Neural cell (in vitro differentiated cells): ENCODE measurements at regions not wholly inside any gene's neighbourhood (a gene's known extent, or its start where the extent isn't known, plus 50 kb on each side); places are given as distances from the start of the nearest gene placed in this dataset.

Source experiments
- H2AFZ ChIP-seq: fragments of 200-600, 300-800 bp; sonication (generic), shearing (Covaris generic); 2 replicates; pipeline ENCODE4 v1.6.0; 2014; ENCODE audit warnings: low read depth, mild to moderate bottlenecking, antibody characterized with exemption, low read length, moderate library complexity
- H3F3A ChIP-seq: fragments of 200-600 bp; shearing (Covaris generic); 2 replicates; pipeline ENCODE4 v1.6.1; 2016; ENCODE audit warnings: mild to moderate bottlenecking, moderate library complexity, mixed read lengths, antibody characterized with exemption, low read length; ENCODE audit not compliant: insufficient read depth, poor library complexity, severe bottlenecking
- H3K27ac ChIP-seq: fragments of 200-600, 300-800 bp; sonication (generic), shearing (Covaris generic); 2 replicates; pipeline ENCODE4 v1.5.1; 2014; ENCODE audit warnings: mild to moderate bottlenecking, low read length, moderate library complexity
- H3K27me3 ChIP-seq: fragments of 300-800, 200-600 bp; sonication (generic), shearing (Covaris generic); 2 replicates; pipeline ENCODE4 v1.6.0; 2014; ENCODE audit warnings: mild to moderate bottlenecking, low read depth, low read length, moderate library complexity; ENCODE audit not compliant: insufficient read depth
- H3K36me3 ChIP-seq: fragments of 300-800, 200-600 bp; sonication (generic), shearing (Covaris generic); 2 replicates; pipeline ENCODE4 v1.5.1; 2014; ENCODE audit warnings: mild to moderate bottlenecking, antibody characterized with exemption, low read length, moderate library complexity; ENCODE audit not compliant: insufficient read depth
- H3K4me2 ChIP-seq: fragments of 300-800, 200-600 bp; sonication (generic), shearing (Covaris generic); 2 replicates; pipeline ENCODE4 v1.6.0; 2014; ENCODE audit warnings: mild to moderate bottlenecking, low read length
- H3K4me3 ChIP-seq: fragments of 300-800, 200-600 bp; sonication (generic), shearing (Covaris generic); 2 replicates; pipeline ENCODE4 v1.5.1; 2014; ENCODE audit warnings: mild to moderate bottlenecking, low read length, moderate library complexity
- H3K79me2 ChIP-seq: fragments of 200-600 bp; shearing (Covaris generic); replicated peaks from 2 replicates; pipeline ENCODE4 v1.6.0; 2014; ENCODE audit warnings: mild to moderate bottlenecking, low read length, moderate library complexity; ENCODE audit not compliant: insufficient read depth
- H3K9ac ChIP-seq: fragments of 300-800, 200-600 bp; sonication (generic), shearing (Covaris generic); 2 replicates; pipeline ENCODE4 v1.6.1; 2016; ENCODE audit warnings: mild to moderate bottlenecking, low read length, mixed read lengths
- H3K9me2 ChIP-seq: fragments of 200-600 bp; shearing (Covaris generic); 2 replicates; pipeline ENCODE4 v1.6.1; 2016; ENCODE audit warnings: mild to moderate bottlenecking, low read length, mixed read lengths; ENCODE audit not compliant: insufficient read depth
- H3K9me3 ChIP-seq: fragments of 200-600, 300-800 bp; sonication (generic), shearing (Covaris generic); 2 replicates; pipeline ENCODE4 v1.6.1; 2016; ENCODE audit warnings: mild to moderate bottlenecking, mixed run types, low read length, moderate library complexity, mixed read lengths
- H4K20me1 ChIP-seq: fragments of 200-600 bp; shearing (Covaris generic); 2 replicates; pipeline ENCODE4 v1.6.1; 2016; ENCODE audit warnings: mild to moderate bottlenecking, mixed run types; ENCODE audit not compliant: insufficient read depth
- EP300 ChIP-seq: fragments of 450-650 bp; conservative IDR thresholded peaks from 2 replicates; pipeline ENCODE4 v1.6.1; 2014; ENCODE audit warnings: antibody characterized with exemption, mild to moderate bottlenecking, moderate library complexity; ENCODE audit not compliant: poor library complexity, severe bottlenecking
- EZH2 ChIP-seq: fragments of 200-600, 300-800 bp; shearing (Covaris generic), sonication (generic); IDR thresholded peaks from 2 replicates; pipeline ENCODE4 v1.6.1; 2014; ENCODE audit warnings: antibody characterized with exemption, low read length, borderline replicate concordance, mild to moderate bottlenecking; ENCODE audit not compliant: insufficient read depth, poor library complexity, severe bottlenecking
- MXI1 ChIP-seq: fragments of 450-650 bp; conservative IDR thresholded peaks from 2 replicates; pipeline ENCODE4 v1.6.1; 2014; ENCODE audit warnings: antibody characterized with exemption, mild to moderate bottlenecking; ENCODE audit not compliant: poor library complexity, severe bottlenecking
- POLR2AphosphoS5 ChIP-seq: IDR thresholded peaks from 2 replicates; pipeline ENCODE4 v1.6.1; 2012
- RAD21 ChIP-seq: fragments of 450-650 bp; conservative IDR thresholded peaks from 2 replicates; pipeline ENCODE4 v1.6.1; 2014; ENCODE audit warnings: antibody characterized with exemption, mild to moderate bottlenecking, moderate library complexity
- SMC3 ChIP-seq: fragments of 450-650 bp; conservative IDR thresholded peaks from 2 replicates; pipeline ENCODE4 v1.6.1; 2014; ENCODE audit warnings: antibody characterized with exemption, mild to moderate bottlenecking, moderate library complexity; ENCODE audit not compliant: poor library complexity
- TAF1 ChIP-seq: IDR thresholded peaks from 2 replicates; pipeline ENCODE4 v1.6.1; 2012; ENCODE audit warnings: low read depth
- TF ChIP-seq, protein P1 (sequence below): IDR thresholded peaks from 2 replicates; pipeline ENCODE4 v1.6.1; 2012; ENCODE audit warnings: borderline replicate concordance
- TF ChIP-seq, protein P2 (sequence below): fragments of 450-650 bp; IDR thresholded peaks from 2 replicates; pipeline ENCODE4 v1.5.1; 2014; ENCODE audit warnings: antibody characterized with exemption, mild to moderate bottlenecking, moderate library complexity; ENCODE audit not compliant: poor library complexity, severe bottlenecking

DNA sequence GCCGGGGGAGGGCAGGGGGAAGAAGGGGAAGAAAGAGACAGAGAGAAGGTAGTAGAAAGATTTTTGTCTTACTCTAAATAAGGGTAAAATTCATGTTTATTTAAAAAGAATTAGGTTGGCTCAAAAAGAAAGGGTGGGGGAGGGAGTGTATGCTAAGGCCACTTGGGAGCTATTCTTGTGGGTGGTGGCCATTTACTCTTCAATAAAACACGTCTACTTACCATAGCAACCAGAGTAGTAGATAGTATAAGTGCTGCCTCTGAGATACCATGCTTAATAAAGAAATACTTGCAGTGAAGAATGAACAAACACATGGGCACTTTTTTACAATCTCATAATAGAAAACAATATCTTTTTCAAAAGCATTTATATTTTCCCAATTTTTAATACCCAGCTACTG lies 538.1 kb upstream of the PTBP2 start:
- Histone ChIP-seq H3K9me2 (no peaks in the 10 kb centered on the region), H4K20me1 (no peaks in the 10 kb centered on the region), H3K9me3 (no peaks in the 10 kb centered on the region), H3K4me3 (no peak overlapping the region), H3K27ac (no peak overlapping the region), H3F3A (no peaks in the 10 kb centered on the region), H3K79me2 (no peaks in the 10 kb centered on the region), H3K27me3 (no peaks in the 10 kb centered on the region), H3K4me2 (no peak overlapping the region), H3K9ac (no peak overlapping the region), H2AFZ (no peak overlapping the region), H3K36me3 (no peaks in the 10 kb centered on the region)
- TF ChIP-seq, protein P1, sequence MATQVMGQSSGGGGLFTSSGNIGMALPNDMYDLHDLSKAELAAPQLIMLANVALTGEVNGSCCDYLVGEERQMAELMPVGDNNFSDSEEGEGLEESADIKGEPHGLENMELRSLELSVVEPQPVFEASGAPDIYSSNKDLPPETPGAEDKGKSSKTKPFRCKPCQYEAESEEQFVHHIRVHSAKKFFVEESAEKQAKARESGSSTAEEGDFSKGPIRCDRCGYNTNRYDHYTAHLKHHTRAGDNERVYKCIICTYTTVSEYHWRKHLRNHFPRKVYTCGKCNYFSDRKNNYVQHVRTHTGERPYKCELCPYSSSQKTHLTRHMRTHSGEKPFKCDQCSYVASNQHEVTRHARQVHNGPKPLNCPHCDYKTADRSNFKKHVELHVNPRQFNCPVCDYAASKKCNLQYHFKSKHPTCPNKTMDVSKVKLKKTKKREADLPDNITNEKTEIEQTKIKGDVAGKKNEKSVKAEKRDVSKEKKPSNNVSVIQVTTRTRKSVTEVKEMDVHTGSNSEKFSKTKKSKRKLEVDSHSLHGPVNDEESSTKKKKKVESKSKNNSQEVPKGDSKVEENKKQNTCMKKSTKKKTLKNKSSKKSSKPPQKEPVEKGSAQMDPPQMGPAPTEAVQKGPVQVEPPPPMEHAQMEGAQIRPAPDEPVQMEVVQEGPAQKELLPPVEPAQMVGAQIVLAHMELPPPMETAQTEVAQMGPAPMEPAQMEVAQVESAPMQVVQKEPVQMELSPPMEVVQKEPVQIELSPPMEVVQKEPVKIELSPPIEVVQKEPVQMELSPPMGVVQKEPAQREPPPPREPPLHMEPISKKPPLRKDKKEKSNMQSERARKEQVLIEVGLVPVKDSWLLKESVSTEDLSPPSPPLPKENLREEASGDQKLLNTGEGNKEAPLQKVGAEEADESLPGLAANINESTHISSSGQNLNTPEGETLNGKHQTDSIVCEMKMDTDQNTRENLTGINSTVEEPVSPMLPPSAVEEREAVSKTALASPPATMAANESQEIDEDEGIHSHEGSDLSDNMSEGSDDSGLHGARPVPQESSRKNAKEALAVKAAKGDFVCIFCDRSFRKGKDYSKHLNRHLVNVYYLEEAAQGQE = no peak
- no peak for TF ChIP-seq EP300
- TF ChIP-seq POLR2AphosphoS5 = no peak
- TF ChIP-seq EZH2 = no peak
- TF ChIP-seq SMC3 = no peak
- TF ChIP-seq, protein P2, sequence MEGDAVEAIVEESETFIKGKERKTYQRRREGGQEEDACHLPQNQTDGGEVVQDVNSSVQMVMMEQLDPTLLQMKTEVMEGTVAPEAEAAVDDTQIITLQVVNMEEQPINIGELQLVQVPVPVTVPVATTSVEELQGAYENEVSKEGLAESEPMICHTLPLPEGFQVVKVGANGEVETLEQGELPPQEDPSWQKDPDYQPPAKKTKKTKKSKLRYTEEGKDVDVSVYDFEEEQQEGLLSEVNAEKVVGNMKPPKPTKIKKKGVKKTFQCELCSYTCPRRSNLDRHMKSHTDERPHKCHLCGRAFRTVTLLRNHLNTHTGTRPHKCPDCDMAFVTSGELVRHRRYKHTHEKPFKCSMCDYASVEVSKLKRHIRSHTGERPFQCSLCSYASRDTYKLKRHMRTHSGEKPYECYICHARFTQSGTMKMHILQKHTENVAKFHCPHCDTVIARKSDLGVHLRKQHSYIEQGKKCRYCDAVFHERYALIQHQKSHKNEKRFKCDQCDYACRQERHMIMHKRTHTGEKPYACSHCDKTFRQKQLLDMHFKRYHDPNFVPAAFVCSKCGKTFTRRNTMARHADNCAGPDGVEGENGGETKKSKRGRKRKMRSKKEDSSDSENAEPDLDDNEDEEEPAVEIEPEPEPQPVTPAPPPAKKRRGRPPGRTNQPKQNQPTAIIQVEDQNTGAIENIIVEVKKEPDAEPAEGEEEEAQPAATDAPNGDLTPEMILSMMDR = no peak
- no peak for TF ChIP-seq TAF1
- TF ChIP-seq MXI1 = no peak
- TF ChIP-seq RAD21 = no peak

DNA sequence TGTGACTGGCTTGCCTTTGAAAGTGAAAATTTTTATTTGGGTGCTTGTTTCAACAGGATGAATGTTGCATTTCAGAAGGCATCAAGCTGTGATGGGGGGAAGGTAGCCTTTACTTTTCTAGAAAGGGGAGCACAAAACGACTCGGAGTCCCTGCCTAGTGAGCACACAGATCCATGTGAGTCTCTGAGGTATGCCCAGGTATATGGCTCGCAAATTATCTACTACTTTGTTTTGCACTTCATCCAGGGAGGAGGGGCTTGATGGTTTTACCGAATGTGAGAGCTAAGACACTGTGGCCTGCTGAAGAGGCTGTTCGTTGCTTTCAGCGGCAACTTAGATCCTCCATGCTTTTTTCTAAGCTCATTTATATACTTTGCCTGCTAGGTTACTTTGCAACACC lies 537.7 kb upstream of the PTBP2 start:
- H3F3A ChIP-seq = no peaks in the 10 kb centered on the region
- no peaks in the 10 kb centered on the region for H3K9me2 ChIP-seq
- TF ChIP-seq SMC3 (no peak), POLR2AphosphoS5 (no peak), EP300 (no peak), EZH2 (no peak), MXI1 (no peak), RAD21 (no peak), TAF1 (no peak)
- TF ChIP-seq, protein P1 = no peak
- TF ChIP-seq, protein P2 = no peak
- H3K27me3 ChIP-seq = no peaks in the 10 kb centered on the region
- no peaks in the 10 kb centered on the region for H4K20me1 ChIP-seq
- no peaks in the 10 kb centered on the region for H3K36me3 ChIP-seq
- no peak overlapping the region for H2AFZ ChIP-seq
- no peaks in the 10 kb centered on the region for H3K79me2 ChIP-seq
- H3K9me3 ChIP-seq = no peaks in the 10 kb centered on the region
- no peak overlapping the region for H3K4me2 ChIP-seq
- no peak overlapping the region for H3K27ac ChIP-seq
- H3K4me3 ChIP-seq = no peak overlapping the region
- no peak overlapping the region for H3K9ac ChIP-seq
